WERI-Rb-1 (cell line): ENCODE measurements at regions not wholly inside any gene's neighbourhood (a gene's known extent, or its start where the extent isn't known, plus 50 kb on each side); places are given as distances from the start of the nearest gene placed in this dataset.

Experiments
- DNase-seq: peaks from one replicate; pipeline ENCODE4 v3.0.0-alpha.2; 2020
- H3K27ac ChIP-seq: fragments of 250-450 bp; sonication (Bioruptor Pico); 2 replicates; pipeline ENCODE4 v1.5.1; 2020; ENCODE audit warnings: mild to moderate bottlenecking, moderate library complexity
- H3K27me3 ChIP-seq: fragments of 250-450 bp; sonication (Bioruptor Pico); 2 replicates; pipeline ENCODE4 v1.5.1; 2021; ENCODE audit warnings: mild to moderate bottlenecking, low read depth, moderate library complexity; ENCODE audit not compliant: insufficient read depth, severe bottlenecking
- H3K36me3 ChIP-seq: fragments of 250-450 bp; sonication (Bioruptor Pico); 2 replicates; pipeline ENCODE4 v1.5.1; 2020; ENCODE audit warnings: mild to moderate bottlenecking, moderate library complexity
- H3K4me3 ChIP-seq: 2 replicates; pipeline ENCODE4 v1.5.1; 2011; ENCODE audit warnings: low read depth, mild to moderate bottlenecking, control low read depth, low read length
- H3K9me3 ChIP-seq: fragments of 250-450 bp; sonication (Bioruptor Pico); 2 replicates; pipeline ENCODE4 v1.5.1; 2021; ENCODE audit warnings: mild to moderate bottlenecking, moderate library complexity; ENCODE audit not compliant: severe bottlenecking
- TF ChIP-seq, protein P1 (sequence below): IDR thresholded peaks from 2 replicates; pipeline ENCODE4 v1.5.1; 2011; ENCODE audit warnings: low read depth, mild to moderate bottlenecking, control low read depth, inconsistent platforms, low read length

DNA sequence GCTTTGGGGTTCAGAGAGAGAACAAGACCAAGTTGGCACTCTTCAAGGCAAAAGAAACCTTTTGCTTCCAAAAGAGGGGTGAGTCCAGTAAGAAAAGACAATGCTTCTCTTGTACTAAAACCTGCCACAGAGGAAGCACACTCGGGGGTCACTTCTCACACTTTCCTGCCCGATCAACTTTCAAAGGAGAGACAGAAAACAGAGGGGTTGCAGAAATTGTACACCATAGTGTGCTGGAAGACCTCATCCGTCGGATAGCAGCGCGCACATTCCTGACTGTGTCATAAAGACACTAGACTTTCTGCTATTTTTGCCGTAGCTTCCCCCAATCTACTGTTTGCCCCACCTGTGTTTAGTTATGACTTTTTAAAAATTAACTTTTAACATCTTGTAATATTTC, 66.9 kb downstream of the OR2K2 start:
- no peak overlapping the region for H3K27ac ChIP-seq
- no peak for DNase-seq
- peaks cover 67% of the 10 kb centered on the region for H3K27me3 ChIP-seq
- TF ChIP-seq, protein P1, sequence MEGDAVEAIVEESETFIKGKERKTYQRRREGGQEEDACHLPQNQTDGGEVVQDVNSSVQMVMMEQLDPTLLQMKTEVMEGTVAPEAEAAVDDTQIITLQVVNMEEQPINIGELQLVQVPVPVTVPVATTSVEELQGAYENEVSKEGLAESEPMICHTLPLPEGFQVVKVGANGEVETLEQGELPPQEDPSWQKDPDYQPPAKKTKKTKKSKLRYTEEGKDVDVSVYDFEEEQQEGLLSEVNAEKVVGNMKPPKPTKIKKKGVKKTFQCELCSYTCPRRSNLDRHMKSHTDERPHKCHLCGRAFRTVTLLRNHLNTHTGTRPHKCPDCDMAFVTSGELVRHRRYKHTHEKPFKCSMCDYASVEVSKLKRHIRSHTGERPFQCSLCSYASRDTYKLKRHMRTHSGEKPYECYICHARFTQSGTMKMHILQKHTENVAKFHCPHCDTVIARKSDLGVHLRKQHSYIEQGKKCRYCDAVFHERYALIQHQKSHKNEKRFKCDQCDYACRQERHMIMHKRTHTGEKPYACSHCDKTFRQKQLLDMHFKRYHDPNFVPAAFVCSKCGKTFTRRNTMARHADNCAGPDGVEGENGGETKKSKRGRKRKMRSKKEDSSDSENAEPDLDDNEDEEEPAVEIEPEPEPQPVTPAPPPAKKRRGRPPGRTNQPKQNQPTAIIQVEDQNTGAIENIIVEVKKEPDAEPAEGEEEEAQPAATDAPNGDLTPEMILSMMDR = no peak
- H3K36me3 ChIP-seq = no peaks in the 10 kb centered on the region
- peaks cover 8% of the 10 kb centered on the region for H3K9me3 ChIP-seq
- H3K4me3 ChIP-seq = no peak overlapping the region

DNA sequence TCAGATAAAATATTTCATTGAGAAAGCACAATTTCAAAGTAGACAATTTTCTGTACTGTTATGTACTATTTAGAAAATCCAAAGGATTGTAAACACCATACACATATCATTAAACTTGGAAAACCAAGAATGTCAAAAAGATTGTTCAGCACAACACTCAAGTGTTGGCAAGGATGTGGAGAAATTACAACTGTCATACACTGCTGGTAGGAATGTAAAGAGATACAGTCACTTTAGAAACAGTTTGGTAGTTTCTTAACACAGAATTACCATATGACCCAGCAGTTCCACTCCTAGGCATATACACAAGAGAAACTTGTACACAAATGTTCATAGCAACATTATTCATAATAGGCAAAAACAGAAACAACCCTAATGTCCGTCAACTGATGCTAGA, 71.2 kb downstream of the OR2K2 start:
- no peak overlapping the region for H3K27ac ChIP-seq

DNA sequence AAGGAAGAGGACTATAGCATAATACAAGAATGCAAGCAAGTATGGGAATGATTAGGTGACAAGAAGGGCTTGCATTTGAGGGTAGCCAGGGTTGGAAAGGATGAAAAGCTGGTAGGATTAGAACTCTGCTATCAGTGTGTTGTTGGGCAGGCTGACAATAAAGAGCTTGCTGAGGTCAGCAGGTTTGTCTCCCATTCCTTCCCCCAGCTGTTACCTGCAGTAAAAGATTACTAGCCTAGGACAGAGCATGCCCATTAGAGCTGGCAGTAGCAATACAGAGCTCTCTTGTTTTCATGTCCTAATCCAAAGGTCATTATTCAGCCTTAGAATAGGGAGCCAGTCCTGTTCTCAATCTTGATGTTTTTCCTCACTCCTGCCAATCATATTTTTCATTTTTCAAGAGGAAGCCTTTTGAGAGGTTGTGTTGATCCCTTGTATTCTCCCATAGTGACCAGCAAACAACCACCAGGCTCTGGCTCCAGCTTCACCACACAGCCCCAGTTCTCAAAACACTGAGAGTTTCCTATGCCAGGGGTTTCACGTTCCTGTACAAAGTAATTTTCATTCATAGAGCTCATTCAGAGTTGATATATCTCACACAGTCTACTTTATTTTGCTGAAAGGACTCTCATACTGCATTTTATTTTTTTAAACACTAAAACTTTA, 71.7 kb downstream of the OR2K2 start:
- TF ChIP-seq, protein P1 = no peak
- H3K36me3 ChIP-seq = no peaks in the 10 kb centered on the region
- H3K27me3 ChIP-seq = peaks cover 85% of the 10 kb centered on the region
- no peaks in the 10 kb centered on the region for H3K9me3 ChIP-seq
- H3K4me3 ChIP-seq = no peak overlapping the region
- no peak overlapping the region for H3K27ac ChIP-seq
- DNase-seq = no peak

More for the DNA sequence above, 71.2 kb downstream of the OR2K2 start:
- DNase-seq = no peak
- Histone ChIP-seq H3K9me3 (no peaks in the 10 kb centered on the region), H3K27me3 (peaks cover 81% of the 10 kb centered on the region), H3K4me3 (no peak overlapping the region), H3K36me3 (no peaks in the 10 kb centered on the region)
- TF ChIP-seq, protein P1 = no peak

DNA sequence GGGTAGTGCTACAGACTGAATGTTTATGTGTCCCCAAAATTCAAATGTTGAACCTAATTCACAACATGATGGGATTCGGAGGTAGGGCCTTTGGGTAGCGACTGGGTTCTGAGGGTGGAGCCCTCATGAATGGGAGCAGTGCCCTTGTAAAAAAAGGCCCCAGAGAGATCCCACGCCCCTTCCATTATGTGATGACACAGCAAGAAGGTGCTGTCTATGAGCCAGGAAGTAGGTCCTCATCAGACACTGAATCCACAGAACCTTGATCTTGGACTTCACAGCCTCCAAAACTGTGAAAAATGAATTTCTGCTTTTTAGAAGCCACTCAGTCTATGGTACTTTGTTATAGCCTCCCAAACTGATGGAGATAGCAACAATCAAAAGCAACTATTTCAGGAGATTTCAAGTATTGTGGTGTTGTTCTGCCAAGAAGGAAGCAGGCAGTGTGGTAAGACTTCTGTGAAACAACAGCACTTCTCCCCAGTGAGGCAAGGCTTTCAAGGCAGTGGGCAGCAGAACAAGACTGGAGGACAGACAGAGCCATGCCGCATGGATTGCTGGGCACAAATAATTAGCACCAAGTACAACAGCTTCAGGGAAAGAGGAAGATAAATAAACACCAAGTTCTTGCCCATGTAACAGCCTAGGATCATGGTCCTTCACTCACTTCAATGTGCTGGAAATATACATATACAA, 76.1 kb downstream of the OR2K2 start:
- no peak for DNase-seq
- no peaks in the 10 kb centered on the region for H3K9me3 ChIP-seq
- no peak overlapping the region for H3K27ac ChIP-seq
- no peaks in the 10 kb centered on the region for H3K36me3 ChIP-seq
- no peak overlapping the region for H3K4me3 ChIP-seq
- peaks cover 78% of the 10 kb centered on the region for H3K27me3 ChIP-seq
- TF ChIP-seq, protein P1 = no peak

DNA sequence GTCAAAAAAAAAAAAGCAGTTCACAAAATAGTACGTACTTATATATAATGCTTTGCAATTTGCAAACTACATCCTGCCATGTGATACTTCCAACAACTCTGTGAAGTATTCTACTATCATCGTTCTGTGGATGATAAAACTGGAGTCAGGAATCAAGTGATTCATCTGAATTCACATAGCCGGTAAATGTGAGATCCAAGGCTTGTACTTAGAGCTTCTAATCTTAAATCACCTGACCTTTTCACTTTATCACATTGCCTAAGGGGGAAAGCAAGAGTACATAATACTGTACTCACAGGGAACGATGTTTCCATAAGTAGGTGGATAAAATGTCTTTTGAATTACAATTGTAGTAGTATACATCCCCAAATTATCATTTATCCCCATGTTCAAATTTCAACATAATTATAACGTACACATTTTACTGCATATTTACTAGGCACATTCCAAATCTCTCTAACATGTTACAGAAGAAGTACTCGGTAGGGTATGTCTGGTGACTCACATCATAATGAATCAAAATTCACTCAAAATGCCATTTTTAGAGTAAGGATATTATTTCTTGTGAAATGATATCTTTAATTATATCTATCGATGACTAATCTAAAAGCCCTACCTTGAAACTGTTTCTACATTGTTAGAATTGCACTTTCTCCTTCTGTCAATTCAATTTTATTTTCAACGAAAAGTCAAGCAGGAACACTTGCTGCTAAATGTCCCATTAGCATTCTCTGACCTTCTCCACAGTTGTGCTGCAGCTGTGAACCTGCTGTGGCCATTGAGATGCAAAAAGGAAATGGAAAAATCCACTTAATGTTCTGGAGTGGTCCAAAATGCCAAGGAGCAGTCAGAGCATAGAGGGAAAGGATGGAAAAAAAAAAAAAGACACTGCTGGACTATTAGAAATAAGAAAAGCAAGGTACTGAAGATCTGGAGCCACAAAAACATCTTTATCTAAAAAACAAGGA, 78.9 kb downstream of the OR2K2 start:
- Histone ChIP-seq H3K27ac (no peak overlapping the region), H3K4me3 (no peak overlapping the region), H3K27me3 (peaks cover 81% of the 10 kb centered on the region), H3K36me3 (no peaks in the 10 kb centered on the region), H3K9me3 (no peaks in the 10 kb centered on the region)
- TF ChIP-seq, protein P1 = no peak
- no peak for DNase-seq
